Stimulated activated CD4-positive, alpha-beta T cell treated with anti-CD3 and anti-CD28 coated beads, Interleukin-12 subunit alpha, Interleukin-12 subunit beta, amount 100 ng/mL, for 24 hours (primary cell): ENCODE measurements at regions not wholly inside any gene's neighbourhood (a gene's known extent, or its start where the extent isn't known, plus 50 kb on each side); places are given as distances from the start of the nearest gene placed in this dataset.

Experiments
- DNase-seq, 2 experiments: peaks; one replicate each; pipeline ENCODE4 v3.0.0-alpha.2; 2020; ENCODE audit warnings: low read depth in 2 of 2

DNA sequence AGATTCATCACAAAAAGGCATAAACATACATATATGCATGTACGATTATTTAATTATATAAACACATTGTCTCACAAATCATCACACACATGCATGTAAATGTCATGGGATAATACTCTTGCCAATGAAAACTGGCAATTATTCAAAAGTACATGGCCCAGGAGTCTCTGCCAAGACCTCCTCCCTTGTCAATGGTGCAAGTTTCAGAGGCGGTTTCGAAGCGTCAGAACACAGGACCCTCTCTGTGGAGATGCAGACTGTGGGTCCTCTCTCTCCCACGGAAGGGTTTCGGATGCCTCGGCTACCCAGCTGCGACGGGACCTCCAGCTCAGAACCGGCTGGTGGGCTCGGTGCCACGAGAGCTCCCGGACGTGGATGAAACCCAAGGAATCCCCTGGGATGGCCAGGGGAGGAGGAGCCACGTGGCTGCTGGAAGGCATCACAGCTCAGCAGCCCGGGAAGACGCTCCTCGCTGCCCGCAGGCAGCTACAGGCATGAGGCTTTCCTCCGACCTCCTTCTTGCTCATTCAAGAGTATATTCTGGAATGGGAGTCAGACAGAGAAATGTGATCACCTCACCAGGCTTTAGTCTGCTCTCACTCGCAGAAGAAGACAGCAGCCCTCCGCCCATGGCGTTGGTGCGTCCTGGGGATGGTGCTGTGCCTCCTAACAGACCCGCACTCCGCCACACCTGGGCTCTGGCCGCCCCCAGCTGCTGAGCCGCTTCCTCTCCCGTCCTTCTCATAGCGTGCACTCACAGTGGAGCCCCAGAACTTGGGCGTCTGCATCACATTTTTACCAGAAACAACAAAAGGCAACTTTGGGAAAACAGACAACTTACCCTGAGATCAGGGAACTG lies 308.8 kb downstream of the IRX2 start:
- no peak for DNase-seq

DNA sequence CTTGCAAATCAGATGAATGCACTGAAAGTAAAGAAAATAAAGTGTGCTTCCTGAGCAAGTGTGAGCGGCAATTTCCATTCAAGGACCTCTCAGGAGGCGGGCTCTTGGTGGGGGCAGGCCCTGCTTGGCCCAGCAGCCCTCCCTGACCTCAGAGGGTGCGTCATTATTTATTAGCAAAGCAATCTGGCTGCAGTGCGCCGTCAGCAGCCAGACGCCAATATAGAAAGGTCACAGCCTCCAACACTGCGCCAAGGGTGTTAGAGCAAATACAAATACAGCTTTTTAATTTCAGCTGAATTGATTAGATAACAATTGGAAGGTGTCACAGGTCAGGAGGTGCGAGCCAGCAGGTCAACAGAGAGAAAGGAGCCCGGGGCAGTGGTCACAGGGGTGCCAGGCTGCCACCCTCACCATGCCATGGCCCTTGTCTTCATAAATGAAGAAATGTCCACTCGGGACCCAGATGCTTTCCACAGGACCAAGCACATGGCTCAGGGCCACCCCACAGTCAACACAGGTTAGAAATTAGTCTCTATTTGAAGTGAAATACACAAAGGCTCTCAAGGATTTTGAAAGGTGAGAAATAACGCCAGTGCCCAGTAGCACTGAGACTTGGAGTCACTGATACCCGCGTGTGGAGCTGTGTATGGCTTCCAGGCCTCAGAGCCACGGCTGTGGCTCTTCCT lies 309.8 kb downstream of the IRX2 start:
- no peak for DNase-seq

DNA sequence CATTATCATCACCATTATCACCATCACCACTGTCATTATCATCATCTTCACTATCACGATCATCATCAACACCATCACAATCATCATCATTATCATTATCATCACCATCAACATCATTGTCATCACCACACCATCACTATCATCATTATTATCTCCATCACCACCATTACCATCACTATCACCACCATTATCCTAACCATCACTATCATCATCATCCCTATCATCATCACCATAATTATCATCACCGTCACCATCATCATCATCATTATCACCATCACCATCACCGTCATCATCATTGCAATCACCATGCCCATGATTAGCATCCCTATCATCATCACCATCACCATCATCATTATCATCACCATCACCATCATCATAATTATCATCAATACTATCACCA lies 311.9 kb downstream of the IRX2 start:
- DNase-seq, result no peak

DNA sequence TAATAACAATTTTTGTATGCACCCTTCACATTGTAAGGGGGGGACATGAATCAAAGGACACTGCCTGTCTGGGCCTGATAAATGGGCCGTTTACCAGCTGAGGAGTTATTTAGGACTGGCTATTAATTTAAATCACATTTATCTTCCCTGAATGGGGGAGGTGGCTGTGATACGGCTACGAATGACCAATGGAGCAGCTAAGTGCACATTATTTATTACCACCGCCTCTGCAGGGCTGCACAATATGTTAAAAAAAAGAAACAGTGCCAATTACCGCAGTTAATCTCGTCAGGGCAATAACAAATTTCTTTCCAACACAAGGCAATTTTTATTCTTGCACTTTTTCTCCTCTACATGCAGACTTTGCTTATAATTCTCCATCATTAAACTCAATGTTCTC lies 318.4 kb downstream of the IRX2 start:
- DNase-seq, result no peak

DNA sequence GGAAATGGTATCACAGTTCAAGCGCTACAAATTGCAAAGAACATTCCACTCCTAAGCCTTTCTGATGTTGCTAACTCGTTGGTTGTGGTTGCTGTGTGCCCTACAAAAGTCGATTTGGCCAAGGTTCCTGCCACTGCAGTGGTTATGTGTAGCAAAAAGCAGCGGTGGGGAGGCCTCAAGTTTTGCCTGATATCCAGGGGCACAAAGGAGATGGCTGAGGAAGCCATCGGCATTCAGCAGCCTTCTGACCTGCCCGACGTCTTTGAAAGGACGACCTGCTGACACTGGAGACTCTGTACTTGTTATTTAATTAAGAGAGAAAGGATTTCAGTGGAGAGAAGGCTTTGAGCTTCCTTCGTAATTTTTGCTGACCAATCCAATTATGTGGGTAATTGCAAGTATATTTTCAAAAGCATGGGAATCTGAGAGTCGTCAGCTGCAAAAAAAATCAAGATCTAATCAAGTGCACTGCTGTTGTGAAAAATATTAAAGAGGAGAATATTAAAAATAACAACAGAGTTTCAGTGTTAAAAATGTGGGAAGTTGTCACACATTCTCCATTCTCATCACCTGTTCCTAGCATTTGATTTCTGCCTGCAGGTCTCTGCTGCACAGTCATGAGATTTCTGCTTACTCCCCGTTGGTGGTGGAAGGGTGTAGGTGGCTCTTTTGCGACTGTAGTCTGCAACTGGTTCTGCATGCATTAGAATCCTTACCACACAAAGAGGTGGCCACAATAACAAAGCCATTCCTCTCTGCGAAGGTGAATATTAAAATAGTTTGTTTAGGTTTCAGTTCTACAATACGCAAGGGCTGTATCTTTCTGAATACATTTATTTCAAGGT lies 319.2 kb downstream of the IRX2 start:
- no peak for DNase-seq

DNA sequence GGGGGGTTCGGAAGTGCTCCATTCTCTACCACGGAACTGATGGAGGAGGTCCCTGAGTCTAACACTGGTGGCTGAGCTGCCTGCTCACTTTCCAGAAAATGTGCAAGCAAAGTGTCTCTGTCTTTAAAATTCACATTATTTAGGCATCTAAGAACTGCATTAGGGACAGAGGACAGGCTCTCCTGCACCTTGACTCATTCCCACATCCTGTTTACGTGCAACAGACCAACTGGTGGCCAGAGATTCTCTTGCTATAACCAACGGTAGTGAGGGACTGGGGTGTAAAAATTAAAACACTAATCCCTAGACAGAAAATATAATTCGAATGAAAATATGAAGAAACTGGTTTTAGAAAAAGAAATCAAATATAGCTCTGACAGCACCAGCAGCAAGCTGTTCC lies 320.9 kb downstream of the IRX2 start:
- DNase-seq, result no peak

DNA sequence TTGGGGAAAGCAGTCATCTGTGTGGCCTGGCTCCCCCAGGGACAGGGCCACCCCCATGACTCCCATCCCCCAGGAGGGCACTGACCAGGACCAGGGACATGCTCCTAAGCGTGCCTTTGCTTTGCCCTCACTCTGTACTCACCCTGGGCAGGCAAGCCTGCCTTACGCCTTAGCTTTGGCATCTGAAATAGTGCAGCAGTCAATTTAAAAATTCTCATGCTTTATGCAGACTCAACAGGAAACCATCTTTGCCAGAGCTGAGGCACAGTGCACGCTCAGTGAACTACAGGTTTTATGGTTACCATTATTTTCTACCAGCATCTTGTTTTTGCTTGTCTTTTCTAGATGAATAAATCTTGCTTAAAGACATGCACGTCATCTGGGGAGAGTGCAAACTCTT lies 323.5 kb downstream of the IRX2 start:
- DNase-seq, result no peak

DNA sequence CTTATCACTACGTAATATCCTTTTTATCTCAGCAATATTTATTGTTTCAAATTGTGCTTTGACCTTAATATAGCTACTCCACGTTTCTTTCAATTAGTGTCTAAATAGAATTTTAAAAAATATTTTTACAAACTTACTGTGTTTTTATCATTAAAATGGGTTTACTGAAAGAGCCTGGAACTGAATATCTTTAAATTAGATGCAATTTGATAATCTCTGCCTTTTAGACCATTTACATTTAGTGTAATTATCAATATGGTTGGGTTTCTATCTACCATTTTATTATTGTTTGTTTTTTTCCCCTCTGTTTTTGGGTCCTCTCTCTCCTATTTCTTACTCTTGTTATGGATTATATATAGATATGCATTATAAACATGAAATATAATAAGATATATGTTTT lies 327.8 kb downstream of the IRX2 start:
- no peak for DNase-seq

DNA sequence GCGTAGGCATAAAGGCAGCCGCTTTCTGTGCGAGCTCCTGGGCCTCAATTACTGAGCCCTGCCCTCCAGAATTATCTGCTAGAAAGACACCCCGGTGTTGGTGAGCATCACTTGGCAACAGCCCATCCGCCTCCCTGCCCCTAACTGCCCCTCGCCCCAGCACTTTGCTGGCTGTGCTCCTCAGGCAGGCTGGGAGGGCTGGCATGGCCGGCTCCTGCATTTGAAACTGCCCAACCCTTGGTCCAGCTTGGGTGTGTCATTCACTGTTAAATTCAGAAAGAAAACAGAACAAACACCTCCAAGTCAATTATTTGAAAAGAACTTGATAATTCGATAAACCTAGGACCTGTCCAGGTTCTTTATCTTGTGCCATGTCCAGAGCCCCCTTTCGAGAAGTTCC lies 334.2 kb downstream of the IRX2 start:
- no peak for DNase-seq

DNA sequence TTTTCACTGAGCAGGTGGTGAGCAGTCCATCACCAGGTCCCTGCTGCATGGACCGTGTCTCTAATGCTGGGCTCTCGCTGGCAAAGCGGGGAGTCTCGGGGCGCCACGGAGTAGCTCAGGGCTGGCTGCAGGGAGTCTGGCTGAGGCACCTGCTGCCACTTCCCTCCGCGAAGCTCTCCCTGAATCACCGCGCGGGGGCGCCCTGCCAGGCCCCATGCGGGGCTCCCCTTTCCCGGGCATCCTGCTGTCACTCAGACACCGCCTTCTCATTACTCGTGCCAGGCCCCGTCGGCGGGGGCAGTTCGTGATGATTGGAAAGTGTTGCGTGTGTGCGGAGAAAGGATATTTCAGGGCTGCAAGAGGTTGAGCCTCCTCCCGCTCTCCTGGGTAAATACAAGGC lies 335.8 kb downstream of the IRX2 start:
- no peak for DNase-seq

DNA sequence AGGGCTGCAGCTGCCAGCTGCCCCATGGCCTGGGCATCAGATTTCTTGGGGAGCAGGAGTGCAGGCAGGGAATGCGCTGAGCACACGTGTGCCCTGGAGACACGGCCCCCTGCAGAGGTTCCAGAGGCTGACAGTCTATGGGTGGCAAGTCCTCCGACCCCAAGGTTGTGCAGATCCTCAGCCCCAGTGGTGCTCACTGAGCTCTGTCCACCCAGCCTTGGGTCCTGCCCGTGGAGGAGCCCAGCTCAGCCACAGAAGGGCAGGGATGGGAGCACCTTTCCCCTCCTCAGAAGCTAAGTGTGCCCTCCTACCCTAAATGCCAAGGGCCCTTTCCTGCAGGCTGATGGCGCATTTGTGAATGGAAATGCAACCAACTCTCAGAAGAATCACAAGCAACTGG lies 341.0 kb downstream of the IRX2 start:
- no peak for DNase-seq

DNA sequence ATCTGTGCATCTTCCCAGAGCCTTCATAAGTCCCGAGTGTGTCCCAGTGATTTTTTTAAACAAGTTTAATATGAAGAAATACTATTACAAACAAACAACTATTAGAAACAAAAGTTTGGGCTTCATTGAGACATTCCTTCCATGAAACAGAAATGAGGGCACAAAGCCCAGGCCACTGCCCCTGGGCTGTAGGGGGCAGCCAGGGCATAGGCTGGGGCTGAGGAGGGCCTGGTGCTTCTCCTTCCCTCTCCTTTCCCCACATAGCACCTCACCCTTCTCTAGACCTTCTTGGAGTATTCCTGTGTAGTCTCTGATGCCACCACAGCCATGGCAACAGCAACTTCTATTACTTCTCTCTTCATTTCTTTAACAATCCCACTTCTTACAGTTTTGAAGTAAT lies 348.2 kb downstream of the IRX2 start:
- no peak for DNase-seq

DNA sequence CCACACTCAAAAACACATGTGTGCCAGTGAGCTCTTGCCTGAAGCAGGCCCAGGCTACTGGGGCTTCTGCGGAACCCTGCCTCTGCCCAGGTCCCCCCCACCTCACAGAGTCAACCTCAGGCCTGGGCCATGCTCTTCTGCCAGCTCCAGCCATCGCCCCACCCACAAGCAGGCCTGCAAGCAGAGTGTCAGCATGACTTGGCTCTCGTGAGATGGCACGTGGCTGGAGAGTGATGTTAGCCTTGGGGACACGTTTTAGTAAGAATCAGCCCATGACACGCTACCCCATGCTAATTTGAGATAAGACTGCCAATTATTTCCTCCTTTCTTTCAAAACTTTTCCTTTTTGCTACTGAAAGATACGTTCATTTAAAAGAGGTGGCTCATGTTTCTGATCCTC lies 351.7 kb downstream of the IRX2 start:
- DNase-seq, result no peak

DNA sequence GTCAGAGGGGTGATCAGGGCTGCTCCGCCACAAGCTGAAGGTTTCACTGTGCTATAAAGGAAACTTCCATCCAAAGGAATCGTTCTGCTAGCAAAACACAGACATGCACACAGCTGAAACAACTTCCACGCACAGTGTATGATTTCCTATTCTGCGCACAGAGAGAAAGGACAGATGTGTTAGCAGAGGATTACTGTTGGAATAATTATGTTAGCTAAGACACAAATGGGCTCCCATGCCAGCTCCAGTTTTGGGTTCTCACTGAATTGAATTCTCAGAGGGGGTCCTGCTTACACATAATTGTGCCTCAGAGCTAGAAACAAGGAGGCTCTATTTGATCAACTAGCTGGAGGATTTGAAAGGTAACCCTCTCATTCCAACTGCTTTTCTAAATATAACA lies 352.4 kb downstream of the IRX2 start:
- DNase-seq, result no peak

DNA sequence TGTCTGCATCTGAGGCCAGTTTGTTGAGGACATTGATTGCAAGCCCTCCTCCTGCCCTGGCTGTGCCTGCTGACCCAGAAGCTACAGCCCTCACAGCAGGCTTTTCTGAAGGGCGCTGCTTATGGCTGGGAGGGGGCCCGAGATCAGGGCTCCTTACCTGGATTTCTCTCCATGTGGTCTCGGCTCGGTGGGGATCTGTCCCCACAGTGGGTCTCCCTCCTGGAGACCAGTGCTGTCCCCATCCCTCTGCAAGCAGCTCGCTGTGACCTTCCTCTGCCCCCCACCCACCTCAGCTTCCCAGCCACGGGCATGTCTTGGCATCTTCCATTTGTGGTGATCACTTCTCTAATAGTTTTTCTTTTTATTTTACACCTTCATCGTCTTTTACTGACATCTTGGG lies 357.9 kb downstream of the IRX2 start:
- no peak for DNase-seq

DNA sequence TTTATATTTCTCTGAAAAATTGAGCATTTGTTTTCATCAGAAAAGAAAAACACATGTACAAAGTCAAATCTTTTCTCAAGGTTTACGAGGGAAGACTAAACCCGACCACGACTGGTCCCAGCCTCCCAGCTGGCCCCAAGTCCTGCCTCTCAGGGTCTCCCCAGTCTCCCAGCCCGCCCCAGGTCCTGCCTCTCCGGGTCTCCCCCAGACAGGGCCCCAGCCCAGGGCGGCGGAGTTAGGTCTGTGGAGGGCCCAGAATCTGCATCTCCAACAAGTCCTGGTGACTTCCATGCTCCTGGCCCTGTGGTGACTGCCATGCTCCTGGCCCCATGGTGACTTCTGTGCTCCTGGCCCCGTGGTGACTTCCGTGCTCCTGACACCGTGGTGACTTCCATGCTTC lies 359.9 kb downstream of the IRX2 start:
- no peak for DNase-seq

DNA sequence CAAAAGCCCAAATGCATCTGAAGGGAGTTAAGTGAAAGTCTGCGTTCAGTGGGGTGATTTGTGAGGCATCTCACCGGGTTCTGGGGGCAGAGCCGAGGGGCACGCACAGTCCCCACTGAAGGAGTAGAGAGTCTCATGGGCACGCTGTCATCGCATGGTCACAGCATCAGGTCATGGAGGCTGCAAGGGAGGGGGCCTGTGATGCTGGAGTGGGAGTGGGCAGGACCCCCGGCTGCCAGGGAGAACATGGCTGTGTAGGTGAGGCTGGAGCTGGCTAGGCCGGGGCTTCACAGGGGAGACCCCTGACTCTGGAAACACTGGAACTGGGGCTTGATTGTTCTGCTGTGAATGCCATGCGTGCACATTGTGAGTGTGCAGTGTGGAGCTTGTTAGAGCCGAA lies 360.5 kb downstream of the IRX2 start:
- no peak for DNase-seq

DNA sequence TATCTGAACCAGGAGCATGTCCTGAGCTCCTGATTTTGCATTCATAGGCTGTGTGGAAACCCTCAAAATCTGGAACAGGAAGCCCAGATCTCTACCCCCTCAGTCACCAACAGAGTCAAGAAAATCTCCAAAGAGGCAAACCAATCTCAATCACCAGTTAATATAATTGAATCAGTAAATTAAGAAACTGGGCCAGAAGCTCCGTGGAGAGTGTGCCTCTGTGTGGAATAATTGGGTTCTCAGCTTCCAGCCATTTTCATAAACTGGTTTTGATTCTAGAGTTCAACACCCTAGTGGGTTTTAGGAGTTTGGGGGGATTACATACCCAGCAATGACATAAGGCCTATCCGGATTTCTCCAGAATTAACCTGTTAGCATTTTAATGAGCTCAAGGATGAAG lies 362.9 kb downstream of the IRX2 start:
- no peak for DNase-seq

DNA sequence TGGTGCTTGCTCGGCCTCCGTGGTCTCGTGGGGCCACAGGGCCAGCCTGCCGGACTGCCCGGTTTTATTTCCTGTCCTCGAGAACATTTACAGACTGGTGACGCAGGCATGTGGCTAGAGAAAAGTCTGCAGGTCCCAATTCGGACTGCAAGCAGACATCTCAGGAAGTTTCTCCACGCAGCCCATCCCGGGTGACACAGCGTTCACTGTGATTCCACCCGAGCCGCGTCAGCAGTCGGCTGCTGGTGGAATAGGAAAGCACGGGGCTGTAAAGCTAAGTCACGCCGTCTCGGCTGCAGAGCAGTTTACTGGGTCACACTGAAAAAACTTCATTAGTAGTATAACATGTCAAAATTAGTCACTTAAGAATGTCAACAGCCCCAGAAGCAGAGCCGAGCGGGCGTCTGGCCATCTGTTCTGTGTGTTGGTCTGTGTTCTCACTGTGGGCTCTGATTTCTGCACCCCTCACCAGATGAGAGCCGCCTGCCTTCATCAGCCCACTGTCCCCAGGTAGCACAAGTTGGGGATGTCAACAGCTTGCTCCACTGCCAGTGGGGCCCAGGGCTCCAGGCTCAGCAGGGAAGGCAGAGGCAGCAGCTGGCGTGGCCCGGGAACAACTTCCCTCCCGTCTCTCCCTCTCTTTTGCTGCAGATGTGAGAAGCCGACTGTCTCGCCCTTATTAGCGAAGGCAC lies 363.7 kb downstream of the IRX2 start:
- no peak for DNase-seq

DNA sequence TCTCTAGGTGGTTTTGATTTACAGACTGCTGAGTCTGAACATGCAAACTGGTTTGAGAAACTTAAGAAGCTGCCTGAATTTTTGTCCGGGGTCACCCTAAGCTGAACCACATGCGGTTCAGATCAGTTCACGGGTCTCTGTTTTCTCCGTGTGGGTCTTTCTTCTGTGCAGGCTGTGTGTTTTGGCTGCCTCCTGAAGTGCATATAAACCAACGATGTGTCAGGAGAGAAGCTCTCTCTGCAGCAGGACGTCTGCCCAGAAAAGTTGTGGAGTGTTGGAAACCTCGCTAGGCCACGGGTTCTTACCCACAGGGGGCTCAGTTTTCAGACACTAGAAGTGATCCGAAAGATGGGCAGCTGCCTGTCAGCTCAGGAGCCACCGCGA lies 364.2 kb downstream of the IRX2 start:
- DNase-seq, result no peak

DNA sequence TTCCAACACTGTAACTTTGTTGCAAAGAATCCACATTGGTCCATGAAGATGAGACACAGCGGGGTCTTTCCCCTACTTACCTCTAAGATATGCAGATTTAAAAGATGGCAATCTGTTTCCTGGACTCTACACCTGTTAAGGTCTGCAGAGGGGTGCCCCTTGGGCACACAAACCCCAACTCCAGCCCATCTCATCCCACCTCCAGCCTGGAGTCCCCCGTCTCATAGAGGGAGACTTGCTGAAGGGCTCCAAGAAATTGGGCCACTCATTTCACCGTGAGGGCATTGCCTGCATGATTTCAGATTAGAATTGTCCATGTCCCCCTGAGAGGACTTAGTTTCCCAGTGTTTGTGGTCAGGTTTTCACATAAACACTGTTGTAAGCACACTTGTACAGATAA lies 365.7 kb downstream of the IRX2 start:
- DNase-seq, result no peak

DNA sequence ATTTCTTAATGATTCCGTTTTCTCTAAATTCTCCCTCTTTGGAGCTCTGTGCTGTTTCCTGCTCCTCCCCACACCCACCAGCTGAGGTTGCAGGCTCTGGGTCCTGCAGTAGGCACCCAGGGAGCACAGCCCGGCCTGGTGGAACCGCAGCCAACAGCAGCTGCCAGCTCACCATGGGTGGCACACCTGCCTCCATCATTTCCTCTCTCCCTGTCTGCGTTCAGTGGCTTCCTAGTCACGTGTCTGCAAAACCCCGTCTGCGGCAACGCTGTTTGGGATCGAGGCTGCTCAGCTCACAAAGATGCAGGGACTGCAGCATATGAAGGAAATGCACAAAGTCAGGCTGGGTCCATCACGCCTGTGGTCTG lies 367.8 kb downstream of the IRX2 start:
- no peak for DNase-seq
